ENCODE measurements at regions not wholly inside any gene's neighbourhood (a gene's known extent, or its start where the extent isn't known, plus 50 kb on each side); places are given as distances from the start of the nearest gene placed in this dataset.
A peak's percentile ranks its signal among the peaks of the same experiment; 100 is the strongest.

DNA sequence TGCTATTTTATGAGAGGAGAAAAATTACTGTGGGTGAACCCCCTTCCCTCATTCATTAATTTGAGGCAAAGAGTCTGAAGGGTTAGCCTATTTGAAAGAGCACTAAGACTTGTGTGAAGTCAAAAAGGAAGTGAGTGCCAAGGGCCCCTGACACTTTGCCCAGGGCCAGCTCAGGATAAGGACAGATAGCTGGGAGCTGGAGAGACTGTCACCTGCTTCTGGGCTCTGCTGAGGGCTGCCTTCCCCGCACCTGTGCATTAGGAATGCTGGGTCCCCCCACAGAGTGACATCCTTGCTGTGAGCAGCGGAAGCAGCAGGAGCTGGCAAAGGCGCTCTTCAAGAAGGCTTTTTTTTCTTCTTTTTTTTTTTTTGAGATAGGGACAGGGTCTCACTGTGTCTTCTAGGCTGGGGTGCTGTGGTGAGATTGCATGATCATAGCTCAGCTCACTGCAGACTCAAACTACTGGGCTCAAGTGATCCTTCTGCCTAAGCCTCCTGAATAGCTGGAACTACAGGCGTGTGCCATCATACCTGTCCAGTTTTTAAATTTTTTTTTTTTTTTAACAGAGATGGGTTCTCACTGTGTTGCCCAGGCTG lies 148.3 kb downstream of the AQP4 start:
- Histone ChIP-seq H3K9me3 (ENCODE audit: control insufficient read depth in 4 of 4, insufficient read depth in 3 of 4, low read length in 3 of 4) (no peaks in the 10 kb centered on the region), H3K27ac (ENCODE audit: low read depth in 1 of 2, low read length in 1 of 2) (no peak overlapping the region), H3K27me3 (ENCODE audit: control insufficient read depth in 3 of 3, insufficient read depth in 3 of 3, low read length in 2 of 3) (no peaks in the 10 kb centered on the region), H3K4me3 (no peak overlapping the region), H3K4me1 (ENCODE audit: control insufficient read depth in 5 of 5, insufficient read depth in 5 of 5, low read length in 5 of 5) (no peaks in the 10 kb centered on the region), H3K36me3 (ENCODE audit: control insufficient read depth in 4 of 4, insufficient read depth in 4 of 4, low read length in 4 of 4) (no peaks in the 10 kb centered on the region), H3K9ac (ENCODE audit: insufficient read depth in 1 of 2, low read length in 2 of 2) (no peak overlapping the region)
- ATAC-seq (ENCODE audit: insufficient read depth, low FRiP score) = no peak
- no peak for DNase-seq
- 79 to 89% methylated on average over 4 of the region's 4 CpGs for WGBS, 2 donors
- TF ChIP-seq, protein P1, sequence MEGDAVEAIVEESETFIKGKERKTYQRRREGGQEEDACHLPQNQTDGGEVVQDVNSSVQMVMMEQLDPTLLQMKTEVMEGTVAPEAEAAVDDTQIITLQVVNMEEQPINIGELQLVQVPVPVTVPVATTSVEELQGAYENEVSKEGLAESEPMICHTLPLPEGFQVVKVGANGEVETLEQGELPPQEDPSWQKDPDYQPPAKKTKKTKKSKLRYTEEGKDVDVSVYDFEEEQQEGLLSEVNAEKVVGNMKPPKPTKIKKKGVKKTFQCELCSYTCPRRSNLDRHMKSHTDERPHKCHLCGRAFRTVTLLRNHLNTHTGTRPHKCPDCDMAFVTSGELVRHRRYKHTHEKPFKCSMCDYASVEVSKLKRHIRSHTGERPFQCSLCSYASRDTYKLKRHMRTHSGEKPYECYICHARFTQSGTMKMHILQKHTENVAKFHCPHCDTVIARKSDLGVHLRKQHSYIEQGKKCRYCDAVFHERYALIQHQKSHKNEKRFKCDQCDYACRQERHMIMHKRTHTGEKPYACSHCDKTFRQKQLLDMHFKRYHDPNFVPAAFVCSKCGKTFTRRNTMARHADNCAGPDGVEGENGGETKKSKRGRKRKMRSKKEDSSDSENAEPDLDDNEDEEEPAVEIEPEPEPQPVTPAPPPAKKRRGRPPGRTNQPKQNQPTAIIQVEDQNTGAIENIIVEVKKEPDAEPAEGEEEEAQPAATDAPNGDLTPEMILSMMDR (IDR thresholded peaks at IDR 0.05; ENCODE audit: control extremely low read depth, extremely low read depth) = no peak

DNA sequence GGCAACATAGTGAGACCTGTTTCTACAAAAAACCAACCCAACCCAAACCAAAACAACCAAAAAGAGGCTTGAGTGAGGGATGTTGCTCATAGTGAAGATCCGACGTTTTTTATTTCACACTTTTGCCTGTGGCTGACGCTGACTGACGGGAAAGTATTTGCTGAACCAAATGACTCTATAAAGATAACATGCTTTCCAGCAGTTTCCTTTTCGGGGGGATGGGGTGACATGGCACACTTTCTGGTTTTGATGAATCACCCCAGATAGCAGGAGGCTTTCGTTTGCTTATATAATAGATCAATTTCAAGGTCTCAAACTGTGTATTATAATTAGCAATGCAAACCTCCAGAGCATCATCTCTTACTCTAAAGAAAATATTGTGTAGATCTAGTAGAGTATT lies 150.8 kb downstream of the AQP4 start:
- no peak overlapping the region for H3K9ac ChIP-seq (ENCODE audit: insufficient read depth in 1 of 2, low read length in 2 of 2)
- no peaks in the 10 kb centered on the region for H3K36me3 ChIP-seq (ENCODE audit: control insufficient read depth in 4 of 4, insufficient read depth in 4 of 4, low read length in 4 of 4)
- no peak overlapping the region for H3K27ac ChIP-seq (ENCODE audit: low read depth in 1 of 2, low read length in 1 of 2)
- H3K4me3 ChIP-seq = no peak overlapping the region
- TF ChIP-seq, protein P1 (IDR thresholded peaks at IDR 0.05; ENCODE audit: control extremely low read depth, extremely low read depth) = no peak
- no peak for DNase-seq
- H3K27me3 ChIP-seq (ENCODE audit: control insufficient read depth in 3 of 3, insufficient read depth in 3 of 3, low read length in 2 of 3) = no peaks in the 10 kb centered on the region
- ATAC-seq (ENCODE audit: insufficient read depth, low FRiP score) = no peak
- H3K4me1 ChIP-seq (ENCODE audit: control insufficient read depth in 5 of 5, insufficient read depth in 5 of 5, low read length in 5 of 5) = peaks cover 0 to 6% (median 0%) of the 10 kb centered on the region in 5 donors
- H3K9me3 ChIP-seq (ENCODE audit: control insufficient read depth in 4 of 4, insufficient read depth in 3 of 4, low read length in 3 of 4) = no peaks in the 10 kb centered on the region
- 32 to 33% methylated on average over 6 of the region's 6 CpGs for WGBS, 2 donors

DNA sequence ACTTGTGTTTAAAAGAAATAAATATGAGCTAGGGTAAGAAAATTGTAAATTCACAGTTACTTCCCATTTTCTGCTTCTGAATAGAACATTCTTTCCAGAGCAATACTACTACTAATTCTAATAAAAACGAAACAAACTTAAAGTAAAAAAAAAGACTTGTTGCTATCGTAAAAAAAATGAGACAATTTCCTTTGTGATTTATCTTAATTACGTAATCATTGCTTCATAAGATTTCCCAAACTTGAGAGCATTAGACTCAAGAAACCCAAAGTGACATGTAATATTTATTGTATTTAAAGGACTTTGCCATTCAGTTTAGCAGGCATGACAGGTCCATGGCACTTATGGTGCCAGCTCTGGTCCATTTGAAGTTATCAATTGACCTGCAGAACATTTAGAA lies 153.8 kb downstream of the AQP4 start:
- Histone ChIP-seq H3K4me3 (no peak overlapping the region), H3K27ac (ENCODE audit: low read depth in 1 of 2, low read length in 1 of 2) (no peak overlapping the region), H3K9me3 (ENCODE audit: control insufficient read depth in 4 of 4, insufficient read depth in 3 of 4, low read length in 3 of 4) (no peaks in the 10 kb centered on the region), H3K4me1 (ENCODE audit: control insufficient read depth in 5 of 5, insufficient read depth in 5 of 5, low read length in 5 of 5) (peaks cover 0 to 8% (median 6%) of the 10 kb centered on the region in 5 donors), H3K36me3 (ENCODE audit: control insufficient read depth in 4 of 4, insufficient read depth in 4 of 4, low read length in 4 of 4) (no peaks in the 10 kb centered on the region), H3K27me3 (ENCODE audit: control insufficient read depth in 3 of 3, insufficient read depth in 3 of 3, low read length in 2 of 3) (no peaks in the 10 kb centered on the region), H3K9ac (ENCODE audit: insufficient read depth in 1 of 2, low read length in 2 of 2) (no peak overlapping the region)
- ATAC-seq (ENCODE audit: insufficient read depth, low FRiP score) (no peak), DNase-seq (peak in 1 of 3 donors; percentile 8)
- 28 to 57% methylated on average over 3 of the region's 3 CpGs for WGBS, 2 donors
- TF ChIP-seq, protein P1 (IDR thresholded peaks at IDR 0.05; ENCODE audit: control extremely low read depth, extremely low read depth) = no peak
